Gastrocnemius medialis (tissue), 4 donors: ENCODE measurements at regions not wholly inside any gene's neighbourhood (a gene's known extent, or its start where the extent isn't known, plus 50 kb on each side); places are given as distances from the start of the nearest gene placed in this dataset.

Experiments
- POLR2A ChIP-seq, 2 donors: fragments of 450-650 bp; IDR thresholded peaks; one replicate each; pipeline ENCODE4 v1.6.1; 2017; ENCODE audit warnings: antibody characterized with exemption in 2 of 2, mild to moderate bottlenecking in 2 of 2, moderate library complexity in 2 of 2
- TF ChIP-seq, protein P1 (sequence below), 5 experiments: fragments of 450-650 bp in 3 of 5; fragments of 200-600 bp in 2 of 5; sonication (generic) in 2 of 5; IDR thresholded peaks in 4 of 5; conservative IDR thresholded peaks in 1 of 5; 1 replicate in 4 of 5; 2 replicates in 1 of 5; pipeline ENCODE4 v1.5.1; 2016 to 2019; ENCODE audit warnings: antibody characterized with exemption in 5 of 5, mild to moderate bottlenecking in 3 of 5, moderate library complexity in 3 of 5

DNA sequence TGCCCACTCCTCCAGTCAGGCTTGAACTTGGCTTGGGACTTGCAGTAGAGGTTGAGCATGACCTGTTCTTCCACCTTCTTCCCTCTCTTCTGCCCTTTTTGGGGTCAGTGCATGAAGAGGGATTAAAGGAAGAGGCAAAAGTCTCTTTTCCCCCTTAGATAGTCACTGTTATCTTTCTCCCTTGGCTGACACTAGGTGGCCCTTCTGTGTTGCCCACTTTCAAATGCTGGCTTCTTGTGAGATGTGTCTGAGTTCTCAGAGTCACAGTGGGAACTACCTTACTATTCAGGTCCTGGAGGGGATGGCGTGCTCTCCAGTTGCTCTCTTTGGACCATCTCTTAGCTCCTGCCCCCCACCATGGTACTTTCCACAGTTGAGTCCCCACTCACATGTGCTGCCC, 73.6 kb downstream of the GPR65 start:
- TF ChIP-seq, protein P1, sequence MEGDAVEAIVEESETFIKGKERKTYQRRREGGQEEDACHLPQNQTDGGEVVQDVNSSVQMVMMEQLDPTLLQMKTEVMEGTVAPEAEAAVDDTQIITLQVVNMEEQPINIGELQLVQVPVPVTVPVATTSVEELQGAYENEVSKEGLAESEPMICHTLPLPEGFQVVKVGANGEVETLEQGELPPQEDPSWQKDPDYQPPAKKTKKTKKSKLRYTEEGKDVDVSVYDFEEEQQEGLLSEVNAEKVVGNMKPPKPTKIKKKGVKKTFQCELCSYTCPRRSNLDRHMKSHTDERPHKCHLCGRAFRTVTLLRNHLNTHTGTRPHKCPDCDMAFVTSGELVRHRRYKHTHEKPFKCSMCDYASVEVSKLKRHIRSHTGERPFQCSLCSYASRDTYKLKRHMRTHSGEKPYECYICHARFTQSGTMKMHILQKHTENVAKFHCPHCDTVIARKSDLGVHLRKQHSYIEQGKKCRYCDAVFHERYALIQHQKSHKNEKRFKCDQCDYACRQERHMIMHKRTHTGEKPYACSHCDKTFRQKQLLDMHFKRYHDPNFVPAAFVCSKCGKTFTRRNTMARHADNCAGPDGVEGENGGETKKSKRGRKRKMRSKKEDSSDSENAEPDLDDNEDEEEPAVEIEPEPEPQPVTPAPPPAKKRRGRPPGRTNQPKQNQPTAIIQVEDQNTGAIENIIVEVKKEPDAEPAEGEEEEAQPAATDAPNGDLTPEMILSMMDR (IDR thresholded peaks at IDR 0.05 in 4 of 5, conservative IDR thresholded peaks at IDR 0.05 in 1 of 5): no peak
- no peak for TF ChIP-seq POLR2A (IDR thresholded peaks at IDR 0.05)
